ENCODE measurements at regions not wholly inside any gene's neighbourhood (a gene's known extent, or its start where the extent isn't known, plus 50 kb on each side); places are given as distances from the start of the nearest gene placed in this dataset.

GRCh38 chr9:20139763-20140290 lies 351.0 kb upstream of the SLC24A2 start (continued):
- no peak for TF ChIP-seq POLR2AphosphoS5 (IDR thresholded peaks at IDR 0.05; ENCODE audit: control insufficient read depth, insufficient read depth, low read depth, low read length)

GRCh38 chr9:20138841-20139240 lies 350.0 kb upstream of the SLC24A2 start:
- no TSS peak for BruUV-seq (replicated peaks)
- Histone ChIP-seq H4K20me1 (replicated peaks; ENCODE audit: control insufficient read depth, insufficient read depth, low read length) (no peaks in the 10 kb centered on the region), H3K9me1 (ENCODE audit: control insufficient read depth, insufficient read depth, low read length) (no peaks in the 10 kb centered on the region), H3K4me1 (replicated peaks in 1 of 2; ENCODE audit: control insufficient read depth in 2 of 2, insufficient read depth in 2 of 2, low read length in 2 of 2) (no peaks in the 10 kb centered on the region), H3K9me3 (replicated peaks; ENCODE audit: control insufficient read depth, insufficient read depth, low read depth, low read length) (no peaks in the 10 kb centered on the region), H3K9ac (ENCODE audit: insufficient read depth in 1 of 2, low read depth in 2 of 2, low read length in 2 of 2) (no peak overlapping the region), H2AFZ (ENCODE audit: low read depth, low read length) (no peak overlapping the region), H3K27me3 (ENCODE audit: control insufficient read depth in 2 of 2, insufficient read depth in 2 of 2, low read length in 2 of 2) (no peaks in the 10 kb centered on the region), H3K27ac (ENCODE audit: extremely low read depth, low read depth, low read length) (no peak overlapping the region), H3K4me3 (no peak overlapping the region), H3K36me3 (ENCODE audit: control insufficient read depth, insufficient read depth, low read length) (no peaks in the 10 kb centered on the region), H3K4me2 (ENCODE audit: insufficient read depth, low read length) (no peak overlapping the region), H3K79me2 (ENCODE audit: control insufficient read depth, insufficient read depth, low read length) (no peaks in the 10 kb centered on the region)
- intact Hi-C loops (cut with micrococcal nuclease) (no loop called here), in situ Hi-C loops (cut with MboI) (no loop called here)
- TF ChIP-seq ARID3A (IDR thresholded peaks at IDR 0.05; ENCODE audit: borderline replicate concordance, low read depth, low read length) (no peak), NFIC (IDR thresholded peaks at IDR 0.05) (no peak), MCM3 (IDR thresholded peaks at IDR 0.05) (no peak)
- no peak for DNase-seq (ENCODE audit: extremely low read depth in 1 of 4, low spot score in 3 of 4)
- CTCF ChIA-PET (ENCODE audit: low intra/inter-chr PET ratio) = no interaction called here
- POLR2A ChIA-PET = no interaction called here
- WGBS (ENCODE audit: insufficient coverage, low coverage, missing lambda C conversion rate) = 0% methylated on average over 4 of the region's 4 CpGs
- no peak for ATAC-seq
- FAIRE-seq = no peak
